ENCODE measurements at regions not wholly inside any gene's neighbourhood (a gene's known extent, or its start where the extent isn't known, plus 50 kb on each side); places are given as distances from the start of the nearest gene placed in this dataset.

GRCh38 chr5:54852007-54852406 lies 133.4 kb downstream of the ESM1 start:
- DNase-seq (ENCODE audit: low read depth) = no peak

GRCh38 chr5:54851449-54851848 lies 133.9 kb downstream of the ESM1 start:
- DNase-seq (ENCODE audit: low read depth) = no peak

- DNase-seq (ENCODE audit: low read depth) = no peak
Observed at GRCh38 chr5:54848581-54848980, 136.8 kb downstream of the ESM1 start.

GRCh38 chr5:54845567-54845941 lies 139.8 kb downstream of the ESM1 start:
- no peak for DNase-seq (ENCODE audit: low read depth)

GRCh38 chr5:54844905-54845566 lies 140.4 kb downstream of the ESM1 start:
- no peak for DNase-seq (ENCODE audit: low read depth)

- no peak for DNase-seq (ENCODE audit: low read depth)
Observed at GRCh38 chr5:54844266-54844665, 141.1 kb downstream of the ESM1 start.

GRCh38 chr5:54841481-54841880 lies 143.9 kb downstream of the ESM1 start:
- no peak for DNase-seq (ENCODE audit: low read depth)

GRCh38 chr5:54838843-54839242 lies 146.6 kb downstream of the ESM1 start:
- no peak for DNase-seq (ENCODE audit: low read depth)

GRCh38 chr5:54837981-54838380 lies 147.4 kb downstream of the ESM1 start:
- no peak for DNase-seq (ENCODE audit: low read depth)

GRCh38 chr5:54837093-54837492 lies 148.3 kb downstream of the ESM1 start:
- no peak for DNase-seq (ENCODE audit: low read depth)

GRCh38 chr5:54835647-54836046 lies 149.7 kb downstream of the ESM1 start:
- DNase-seq (ENCODE audit: low read depth) = no peak

- no peak for DNase-seq (ENCODE audit: low read depth)
Observed at GRCh38 chr5:54834121-54834842, 151.1 kb downstream of the ESM1 start.

GRCh38 chr5:54833590-54833989 lies 151.8 kb downstream of the ESM1 start:
- DNase-seq (ENCODE audit: low read depth) = no peak

GRCh38 chr5:54832858-54833257 lies 152.5 kb downstream of the ESM1 start:
- no peak for DNase-seq (ENCODE audit: low read depth)

GRCh38 chr5:54832045-54832444 lies 153.3 kb downstream of the ESM1 start:
- DNase-seq (ENCODE audit: low read depth) = no peak

GRCh38 chr5:54831233-54831632 lies 154.2 kb downstream of the ESM1 start:
- no peak for DNase-seq (ENCODE audit: low read depth)

- DNase-seq (ENCODE audit: low read depth) = no peak
Observed at GRCh38 chr5:54829676-54830535, 155.5 kb downstream of the ESM1 start.

GRCh38 chr5:54829102-54829501 lies 156.3 kb downstream of the ESM1 start:
- DNase-seq (ENCODE audit: low read depth) = no peak

GRCh38 chr5:54828151-54828550 lies 157.2 kb downstream of the ESM1 start:
- DNase-seq (ENCODE audit: low read depth) = no peak

GRCh38 chr5:54825005-54825404 lies 160.4 kb downstream of the ESM1 start:
- DNase-seq (ENCODE audit: low read depth) = no peak

GRCh38 chr5:54823006-54823405 lies 162.4 kb downstream of the ESM1 start:
- no peak for DNase-seq (ENCODE audit: low read depth)

- no peak for DNase-seq (ENCODE audit: low read depth)
Observed at GRCh38 chr5:54822324-54822687, 163.1 kb downstream of the ESM1 start.
